Activated T-helper 9 cell treated with anti-CD3 and anti-CD28 coated beads, Interleukin-2, amount 50 U/mL, for 16 hours (primary cell): ENCODE measurements at regions not wholly inside any gene's neighbourhood (a gene's known extent, or its start where the extent isn't known, plus 50 kb on each side); places are given as distances from the start of the nearest gene placed in this dataset.

Source experiments
- DNase-seq: peaks from one replicate; pipeline ENCODE4 v3.0.0-alpha.2; 2020; ENCODE audit warnings: low read depth

DNA sequence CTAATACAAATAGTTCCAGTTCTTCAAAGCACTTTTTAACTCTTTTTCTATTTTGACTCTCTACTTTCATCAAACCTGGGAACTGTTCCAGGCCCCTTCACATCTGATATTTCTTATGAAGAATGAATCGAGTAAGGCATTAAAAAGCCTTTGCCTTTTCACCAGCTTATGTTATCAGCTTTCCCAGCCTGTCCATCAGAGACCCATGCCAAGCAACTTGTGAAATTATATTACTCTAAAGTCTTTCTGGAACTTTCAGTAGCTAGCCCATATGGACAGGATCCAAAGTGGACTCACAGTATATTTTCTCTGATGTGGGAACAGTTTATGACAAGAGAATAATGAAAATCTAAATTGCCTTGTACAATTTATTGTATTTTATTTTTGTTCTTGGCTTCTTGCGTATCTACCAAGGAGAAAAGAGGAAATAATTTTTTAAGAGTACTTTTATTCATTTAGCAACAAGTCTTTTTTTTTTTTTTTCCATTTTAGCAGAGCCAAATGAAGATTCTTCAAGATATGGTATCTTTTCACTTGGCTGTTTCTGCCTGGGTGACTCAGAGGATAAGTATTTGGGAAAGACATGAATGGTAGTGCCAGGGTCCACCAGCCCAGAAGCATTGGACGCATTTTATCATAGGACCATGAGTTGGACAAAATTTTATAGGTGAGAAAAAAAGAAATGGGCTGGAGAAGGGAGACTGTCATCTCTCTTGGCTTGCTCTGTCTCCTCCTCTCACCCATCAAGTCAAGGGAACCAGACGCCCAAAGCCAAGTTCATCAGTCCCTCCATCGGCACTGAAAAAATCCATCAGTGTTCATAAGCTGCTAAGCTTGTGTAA lies 195.8 kb upstream of the NEBL start:
- no peak for DNase-seq

DNA sequence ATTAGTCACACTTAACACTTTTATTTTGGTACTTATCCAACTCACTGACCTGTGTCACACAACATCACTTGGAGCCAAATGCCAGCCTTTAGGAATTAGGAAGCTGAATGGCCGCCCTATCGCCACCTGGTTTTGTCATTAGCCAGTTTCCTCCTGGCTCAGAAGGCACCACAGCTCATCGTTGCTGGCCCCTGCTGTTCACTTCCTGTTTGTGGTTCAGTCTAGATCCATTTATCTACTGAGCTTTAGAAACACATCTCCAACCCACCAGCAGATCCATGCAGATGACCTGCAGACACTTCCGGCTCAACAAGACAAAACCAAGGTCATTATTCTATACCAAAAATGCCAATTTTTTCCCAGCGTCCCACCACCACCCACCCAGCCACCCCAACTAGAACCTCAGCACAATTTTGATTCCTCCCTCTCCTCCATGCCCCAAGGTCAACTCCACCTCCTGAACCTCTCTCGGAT lies 193.5 kb upstream of the NEBL start:
- DNase-seq: no peak

DNA sequence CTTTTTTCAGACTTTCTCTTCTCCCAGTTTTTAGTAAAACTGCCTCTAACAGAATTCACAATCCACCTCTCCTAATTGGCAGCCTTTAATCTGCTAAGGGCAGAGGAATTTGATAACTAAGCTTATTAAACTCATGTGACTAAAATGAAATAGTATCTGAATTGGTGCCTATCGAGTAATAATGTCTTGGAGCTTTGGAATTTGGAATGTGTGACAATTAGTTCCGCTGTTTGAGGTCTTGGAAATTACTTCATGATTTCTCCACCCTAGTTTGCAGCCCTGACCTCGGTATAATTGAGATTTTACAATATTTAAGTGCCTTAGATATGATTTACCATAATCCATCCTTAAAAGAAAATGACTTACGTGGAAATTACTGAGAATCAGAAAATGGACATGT lies 190.4 kb upstream of the NEBL start:
- DNase-seq: no peak

DNA sequence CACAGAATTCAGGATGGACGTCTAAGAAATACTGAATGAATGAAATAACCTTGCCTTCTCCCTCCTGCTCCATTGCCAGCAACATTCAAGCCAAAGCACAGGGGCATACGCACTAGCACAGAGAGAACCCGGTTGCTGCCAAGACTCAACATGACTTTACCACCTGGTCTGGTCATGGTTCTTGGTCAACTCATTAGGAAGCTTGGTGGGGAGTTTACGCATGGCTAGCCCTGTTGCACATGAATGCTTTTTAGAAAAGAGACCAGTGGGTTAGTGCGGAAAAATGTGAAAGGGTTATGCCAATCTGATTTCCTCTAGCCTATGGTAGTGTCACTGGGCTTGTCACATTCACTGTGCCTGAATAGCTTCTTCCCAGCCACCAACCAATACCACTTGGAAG lies 187.6 kb upstream of the NEBL start:
- no peak for DNase-seq

DNA sequence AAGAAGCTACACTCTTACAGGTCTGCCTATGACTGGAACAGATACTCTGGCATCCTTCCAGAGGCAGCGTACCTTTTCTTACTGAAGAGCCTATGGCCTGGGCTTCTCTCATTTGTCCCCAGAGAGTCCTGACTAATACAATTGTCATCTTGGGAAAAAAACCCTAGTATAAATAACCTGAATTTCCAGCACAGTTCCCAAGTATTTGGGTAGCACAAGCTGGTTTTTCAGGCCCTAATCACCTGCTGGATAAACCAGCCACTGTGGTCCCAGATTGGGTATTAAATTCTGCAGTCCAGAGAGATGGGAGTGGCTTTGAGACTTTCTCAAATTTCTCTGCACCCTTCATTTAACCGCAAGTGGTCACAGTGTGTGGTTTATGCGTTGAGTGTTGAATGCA lies 186.8 kb upstream of the NEBL start:
- DNase-seq: no peak

DNA sequence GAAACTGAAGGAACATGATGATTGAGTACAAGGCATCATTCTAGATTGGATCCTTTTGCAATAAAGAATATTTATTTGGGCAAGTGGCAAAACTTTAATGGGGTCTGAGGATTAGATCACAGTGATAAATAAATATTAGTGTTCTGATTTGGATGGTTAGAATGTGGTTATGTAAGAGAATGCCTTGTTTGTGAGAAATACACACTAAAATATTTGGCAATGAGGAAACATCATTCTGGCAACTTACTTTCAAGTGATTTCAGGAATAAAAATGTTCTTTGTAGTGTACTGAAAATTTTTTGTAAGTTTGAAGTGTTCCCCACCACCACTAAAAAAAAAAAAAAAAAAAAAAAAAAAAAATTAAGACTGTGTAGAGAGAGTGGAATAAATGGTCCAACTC lies 185.1 kb upstream of the NEBL start:
- DNase-seq: no peak

DNA sequence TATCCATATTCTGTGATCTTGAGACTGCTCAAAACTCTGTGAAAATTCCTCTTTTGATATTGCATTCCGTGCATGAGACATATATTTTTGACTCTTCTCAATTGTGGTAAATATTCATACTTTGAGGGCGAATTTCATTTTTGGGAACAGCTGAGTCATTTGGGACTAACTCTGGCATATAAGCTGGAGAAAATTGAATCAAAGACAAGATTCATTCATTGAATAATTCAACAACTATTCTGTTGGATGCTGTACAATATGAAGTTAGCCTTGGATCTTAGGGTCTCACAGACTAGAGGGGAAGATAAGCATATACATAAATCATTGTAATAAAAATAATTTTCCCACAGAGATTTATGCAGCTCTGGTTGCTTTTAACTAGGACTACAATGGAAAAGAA lies 183.2 kb upstream of the NEBL start:
- DNase-seq: no peak

DNA sequence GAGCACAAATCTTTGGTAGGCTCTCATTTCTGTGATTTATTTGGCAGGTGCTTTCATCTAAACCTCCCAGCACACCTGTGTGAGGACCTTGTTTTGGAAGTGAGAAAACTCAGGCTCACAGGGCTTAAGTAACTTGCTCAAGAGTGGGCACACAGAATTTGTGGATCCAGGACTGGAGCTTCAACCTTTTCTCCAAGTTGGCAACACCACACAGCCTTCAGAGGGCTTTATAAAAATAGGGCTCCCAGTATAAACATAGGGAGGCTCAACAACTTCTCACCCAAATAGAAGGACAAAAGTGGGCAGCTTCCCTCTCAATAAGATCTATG lies 182.2 kb upstream of the NEBL start:
- no peak for DNase-seq

DNA sequence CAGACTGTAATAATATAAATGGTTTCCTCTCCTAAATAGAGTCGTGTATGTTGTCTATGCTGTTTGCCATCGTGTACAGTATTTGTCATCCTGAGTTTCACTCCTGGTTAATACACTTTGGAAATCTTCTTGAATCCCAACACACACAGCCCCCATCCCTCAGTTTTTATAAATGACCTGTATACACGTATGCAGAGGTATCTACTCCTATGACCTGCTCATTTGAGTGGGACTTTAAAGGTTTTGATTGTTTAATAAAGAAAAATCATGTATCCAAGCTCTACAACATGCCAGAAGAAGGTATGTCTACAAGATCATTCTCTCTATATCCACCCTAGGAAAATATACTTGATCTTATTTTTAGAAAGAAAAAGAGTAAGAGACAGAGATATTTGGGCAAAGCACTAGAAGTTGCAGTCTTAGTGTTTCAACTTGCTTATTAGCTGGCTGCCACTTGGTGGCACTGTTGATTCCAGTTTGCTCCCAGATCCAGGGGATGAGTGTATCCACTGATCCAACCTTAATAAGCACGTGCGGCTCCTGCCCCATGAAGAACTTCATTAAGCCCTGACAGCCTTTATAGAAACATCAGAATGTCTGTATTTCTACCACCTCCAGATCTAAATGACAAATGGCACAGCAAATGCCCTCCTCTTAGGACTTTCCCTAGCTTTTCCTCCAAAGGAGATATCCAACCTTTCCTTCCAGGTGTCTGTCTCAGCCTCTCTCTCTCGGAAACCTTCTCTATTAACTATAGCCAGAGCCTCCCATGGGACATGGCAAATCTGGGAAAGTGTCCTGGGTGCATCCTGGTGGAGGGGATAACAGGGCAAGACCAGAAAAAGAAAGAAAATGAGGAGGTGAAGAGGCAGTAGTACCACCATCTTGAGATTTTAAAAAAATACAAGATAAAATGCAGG lies 181.6 kb upstream of the NEBL start:
- no peak for DNase-seq

DNA sequence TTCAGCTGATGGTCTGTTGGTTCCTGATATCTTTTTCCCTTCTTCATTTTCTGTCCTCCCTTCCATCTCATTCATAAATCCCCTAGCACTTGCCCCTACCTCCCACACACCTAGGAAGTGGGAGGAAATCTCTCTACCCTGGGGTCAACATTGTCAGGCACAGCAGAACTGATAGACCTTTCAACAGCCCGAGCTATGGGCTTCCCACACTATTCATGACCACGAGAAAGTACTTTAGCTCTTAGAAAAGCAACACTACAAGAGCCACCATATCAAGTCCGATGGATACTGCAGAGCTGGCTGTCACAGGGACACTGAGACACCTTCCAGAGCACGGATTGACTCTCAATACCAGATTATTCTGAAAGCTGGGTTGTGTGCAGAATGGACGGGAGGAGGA lies 180.6 kb upstream of the NEBL start:
- DNase-seq: no peak

DNA sequence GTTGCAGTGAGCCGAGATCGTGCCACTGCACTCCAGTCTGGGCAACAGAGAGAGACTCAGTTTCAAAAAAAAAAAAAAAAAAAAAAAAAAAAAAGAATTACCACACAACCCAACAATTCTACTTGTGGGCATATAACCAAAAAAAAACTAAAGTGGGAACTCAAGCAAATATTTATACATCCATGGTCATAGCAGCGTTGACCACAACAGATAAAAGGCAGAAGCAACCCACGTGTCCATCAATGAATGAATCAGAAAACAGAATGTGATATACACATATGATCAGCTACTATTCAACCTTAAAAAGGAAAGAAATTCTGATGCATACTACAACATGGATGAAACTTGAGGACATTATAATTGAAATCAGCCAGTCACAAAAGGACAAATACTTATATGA lies 179.3 kb upstream of the NEBL start:
- DNase-seq: no peak

DNA sequence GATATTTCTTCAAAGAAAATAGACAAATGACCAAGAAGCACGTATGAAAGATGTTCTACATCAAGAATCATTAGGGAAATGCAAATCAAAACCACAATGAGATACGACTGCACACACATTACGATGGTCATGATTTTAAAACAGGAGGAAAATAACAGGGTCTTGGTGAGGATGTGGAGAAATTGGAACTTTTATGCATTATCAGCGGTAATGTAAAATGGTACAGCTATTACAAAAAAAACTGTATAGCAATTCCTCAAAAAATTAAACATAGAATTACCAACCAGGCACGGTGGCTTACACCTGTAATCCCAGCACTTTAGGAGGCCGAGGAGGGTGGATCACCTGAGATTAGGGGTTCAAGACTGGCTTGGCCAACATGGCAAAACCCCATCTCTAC lies 178.8 kb upstream of the NEBL start:
- no peak for DNase-seq

DNA sequence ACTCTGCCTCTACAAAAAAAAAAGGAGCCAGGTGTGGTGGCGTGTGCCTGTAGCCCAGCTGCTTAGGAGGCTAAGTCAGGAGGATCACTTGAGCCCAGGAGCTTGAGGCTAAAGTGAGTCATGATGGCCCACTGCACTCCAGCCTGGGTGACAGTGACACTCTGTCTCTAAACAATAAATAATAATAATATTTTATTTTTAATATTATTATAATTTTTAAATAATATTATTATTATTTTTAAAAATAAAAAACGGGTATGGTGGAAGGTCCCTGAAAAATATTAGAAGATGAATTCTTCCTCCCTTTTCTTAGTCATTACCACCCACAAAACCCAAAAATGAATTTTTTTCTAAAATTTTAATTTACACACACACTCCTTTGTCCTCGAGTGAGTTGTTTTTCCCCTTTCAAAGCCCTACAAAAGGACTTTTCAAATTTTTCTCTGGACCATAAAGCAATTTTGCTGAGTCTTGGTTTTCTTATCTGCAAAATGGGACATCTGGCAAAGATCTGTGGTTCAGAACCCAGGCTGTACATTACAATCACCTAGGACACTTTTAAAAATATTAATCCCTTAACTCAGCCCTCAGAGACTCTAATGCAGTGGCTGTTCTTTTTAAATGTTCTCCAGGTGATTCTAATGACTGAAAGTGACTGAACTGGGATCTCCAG lies 174.0 kb upstream of the NEBL start:
- no peak for DNase-seq

DNA sequence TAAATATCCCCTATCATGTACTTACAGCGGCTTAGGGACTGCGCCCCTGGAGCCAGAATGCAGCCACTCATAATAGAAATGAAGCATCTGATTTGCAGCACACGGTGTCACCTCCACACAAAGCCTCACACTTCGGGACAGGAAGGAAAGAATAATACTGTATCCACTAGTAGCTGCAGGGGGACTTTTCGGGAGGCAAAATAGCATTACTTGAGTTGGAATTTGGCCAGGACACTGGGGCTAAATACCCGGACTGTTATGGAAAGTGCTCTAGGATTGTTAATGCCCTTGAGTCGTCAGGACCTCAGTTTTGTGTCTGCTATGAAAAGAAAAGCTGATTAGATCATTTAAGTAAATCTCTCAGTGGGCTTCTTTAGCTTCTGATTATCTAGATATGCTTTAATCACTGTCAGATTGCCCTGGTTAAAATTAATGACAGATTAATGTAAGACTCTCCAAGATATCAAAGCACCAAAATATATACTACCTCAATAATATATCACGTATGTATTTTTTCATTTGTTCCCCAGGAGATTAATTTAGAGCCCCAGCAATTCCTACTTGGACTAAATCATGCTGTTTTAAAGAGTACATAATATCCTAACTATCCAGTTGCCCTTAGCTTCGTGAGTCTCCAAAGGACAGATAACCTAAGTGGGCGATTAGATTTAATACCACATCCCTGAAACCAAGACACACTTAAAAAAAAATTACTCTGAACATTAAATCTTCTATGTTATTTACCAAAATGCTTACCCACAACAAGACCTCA lies 173.0 kb upstream of the NEBL start:
- no peak for DNase-seq

DNA sequence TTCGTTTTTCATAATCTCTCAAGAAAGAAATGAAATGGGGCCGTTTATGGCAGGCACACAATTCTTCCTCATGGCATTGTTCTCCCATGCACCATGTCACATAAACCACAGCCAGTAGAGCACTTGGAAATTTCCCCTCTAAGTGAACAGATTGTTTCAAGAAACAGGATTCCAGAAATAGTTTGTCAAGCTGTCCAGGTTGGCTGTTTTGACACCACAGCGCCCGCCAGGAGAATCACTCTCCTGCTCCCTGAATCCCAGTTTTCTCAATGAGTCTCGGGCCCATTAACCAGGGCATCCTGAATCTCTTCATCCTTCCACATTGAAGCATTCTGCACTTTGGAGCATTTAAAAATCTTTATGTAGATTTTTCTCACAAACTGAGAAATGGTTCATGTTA lies 172.2 kb upstream of the NEBL start:
- no peak for DNase-seq

DNA sequence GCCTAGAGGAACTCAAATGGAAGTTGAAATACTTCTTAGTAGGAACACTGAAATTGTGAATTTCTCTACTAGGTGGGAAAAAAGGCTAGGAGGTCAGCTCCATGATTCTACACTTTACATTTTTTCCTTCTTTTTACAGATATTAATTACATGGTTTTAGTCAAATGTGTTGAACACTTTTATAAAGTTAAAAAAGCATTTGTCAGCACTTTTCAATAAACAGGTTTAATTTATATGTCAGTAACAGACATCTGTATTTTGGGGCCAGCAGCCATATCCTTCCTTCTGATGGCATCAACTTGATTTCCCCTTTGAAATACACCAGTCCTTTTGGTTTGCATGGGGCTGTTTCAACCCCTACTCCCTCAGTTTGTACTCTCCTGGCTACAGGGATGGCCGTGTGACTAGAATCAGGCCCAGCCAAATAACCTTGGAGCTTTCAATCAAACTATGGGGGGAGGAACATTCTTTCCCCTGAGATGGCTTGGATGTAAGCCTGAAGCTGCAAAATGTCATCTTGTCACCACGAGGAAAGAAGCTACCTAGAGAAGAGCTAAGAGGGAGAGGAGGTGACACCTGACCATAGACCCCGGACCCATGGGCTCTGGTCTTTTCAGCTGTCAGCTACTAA lies 171.0 kb upstream of the NEBL start:
- DNase-seq: no peak

DNA sequence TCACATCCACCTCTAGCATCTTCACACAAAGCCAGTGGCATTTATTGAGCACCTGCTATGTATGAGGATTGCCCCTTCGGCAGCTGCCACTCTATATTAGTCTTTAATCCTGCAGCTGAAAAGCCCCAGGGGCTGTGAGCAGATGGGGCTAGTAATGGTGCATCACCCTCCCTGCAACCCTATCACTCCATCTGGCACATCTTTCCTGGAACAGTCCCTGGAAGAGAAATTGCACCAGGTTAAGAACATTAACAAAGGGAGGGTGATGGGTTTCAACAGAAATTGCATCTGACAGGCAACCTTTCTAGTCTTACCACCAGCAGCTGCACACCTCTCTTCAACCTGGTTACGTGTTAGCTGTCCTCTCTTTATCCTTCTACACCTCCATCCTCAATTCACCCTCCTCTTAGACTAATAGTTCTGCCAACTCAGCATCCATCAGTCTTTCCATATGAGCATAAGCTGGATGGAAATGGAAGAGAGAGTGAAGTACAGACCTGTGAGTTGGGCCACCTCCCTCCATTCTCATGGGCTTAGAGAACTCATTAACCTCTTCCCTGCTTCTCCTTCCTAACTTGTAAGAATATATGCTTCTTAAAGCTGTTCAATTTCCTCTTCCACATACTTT lies 168.6 kb upstream of the NEBL start:
- DNase-seq: no peak

DNA sequence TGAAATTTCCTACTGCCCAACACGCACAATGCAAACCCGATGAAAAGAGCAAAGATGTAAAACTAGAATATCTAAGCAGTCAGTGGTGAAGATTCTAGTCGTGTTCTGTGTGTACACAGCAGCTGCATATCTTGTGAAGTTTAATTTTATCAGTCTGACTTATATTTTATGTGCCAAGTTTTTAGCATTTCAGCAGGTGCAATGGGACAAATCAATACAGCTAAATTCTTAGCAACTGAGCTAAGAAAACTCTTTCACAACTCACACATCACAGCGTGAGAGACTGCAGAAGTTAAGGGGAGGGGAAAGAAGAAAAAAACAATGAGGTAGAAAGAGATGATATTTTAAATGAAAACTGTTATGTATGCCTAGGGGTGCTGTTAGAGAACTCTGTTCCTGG lies 164.9 kb upstream of the NEBL start:
- no peak for DNase-seq

DNA sequence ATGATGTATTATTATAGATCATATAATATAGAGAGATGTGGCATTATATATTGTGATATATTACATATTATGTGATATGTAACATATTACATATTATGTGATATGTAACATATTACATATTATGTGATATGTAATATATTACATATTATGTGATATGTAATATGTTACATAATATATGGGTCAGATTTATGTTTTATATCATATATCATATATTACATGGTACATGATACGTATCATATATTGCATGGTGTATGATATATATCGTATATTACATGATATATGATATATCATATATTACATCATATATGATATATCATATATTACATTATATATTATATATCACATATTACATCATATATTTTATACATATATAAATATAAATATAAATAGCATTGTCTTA lies 164.1 kb upstream of the NEBL start:
- DNase-seq: no peak

DNA sequence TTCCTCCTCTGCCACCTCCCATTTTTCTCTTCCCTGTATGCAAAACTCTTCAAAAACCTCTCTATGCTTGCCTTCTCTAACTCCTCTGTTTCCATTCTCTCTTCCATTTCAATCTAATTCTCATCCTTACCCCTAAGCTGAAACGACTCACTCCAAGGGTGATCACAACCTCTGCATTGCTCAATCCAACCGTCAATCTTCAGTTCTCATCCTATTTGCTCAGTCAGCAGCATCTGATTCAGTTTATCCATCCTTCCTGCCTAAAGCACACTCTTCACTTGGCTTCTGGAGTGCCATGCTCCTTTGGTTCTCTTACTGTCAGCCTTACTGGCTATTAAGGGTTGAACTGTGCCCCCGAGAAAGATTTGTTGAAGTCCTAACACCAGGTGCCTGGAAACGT lies 163.5 kb upstream of the NEBL start:
- no peak for DNase-seq

DNA sequence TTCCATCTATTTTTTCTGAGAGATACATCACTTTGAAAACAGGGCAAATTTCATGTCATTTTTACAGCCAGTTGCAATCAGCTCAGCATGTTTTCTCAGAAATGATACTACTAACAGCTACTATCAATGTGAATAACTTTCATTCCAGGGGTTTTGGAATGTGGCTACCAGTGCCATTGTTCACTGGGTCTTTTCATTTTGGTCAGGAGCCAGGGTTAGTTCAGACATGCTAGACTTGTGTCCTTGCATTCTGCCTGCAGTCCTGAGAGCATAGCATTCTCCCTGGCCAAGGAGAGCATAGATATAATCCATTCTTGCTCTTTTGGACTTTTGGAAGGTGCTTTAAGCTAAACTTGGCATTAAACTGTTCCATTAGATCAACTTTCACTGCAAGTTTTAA lies 160.9 kb upstream of the NEBL start:
- DNase-seq: no peak
